ENCODE measurements at regions not wholly inside any gene's neighbourhood (a gene's known extent, or its start where the extent isn't known, plus 50 kb on each side); places are given as distances from the start of the nearest gene placed in this dataset.

DNA sequence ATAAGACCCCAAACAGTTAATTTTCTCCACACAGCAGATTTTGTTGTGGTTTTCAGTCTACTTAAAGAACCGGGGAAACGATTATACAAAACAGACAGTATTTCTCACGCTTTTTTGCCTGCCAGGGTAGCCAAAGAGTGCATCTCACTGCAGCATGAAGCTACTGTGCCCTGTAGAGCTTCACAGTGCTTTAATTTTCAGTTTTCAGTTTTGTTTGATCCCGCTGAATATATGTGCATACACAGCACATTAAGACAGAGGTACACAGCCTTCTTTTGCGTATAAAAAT, 215.0 kb downstream of the TEX29 start:
- Histone ChIP-seq H3K9ac (no peak overlapping the region), H3K36me3 (replicated peaks in 1 of 2; ENCODE audit: control insufficient read depth in 1 of 2, insufficient read depth in 2 of 2, low read length in 1 of 2) (no peaks in the 10 kb centered on the region), H3K79me2 (ENCODE audit: insufficient read depth) (no peaks in the 10 kb centered on the region), H3K27ac (ENCODE audit: low read depth in 2 of 2, low read length in 1 of 2) (no peak overlapping the region), H3K27me3 (ENCODE audit: insufficient read depth) (peaks cover 42% of the 10 kb centered on the region; the same call in 1 of the 2 replicates), H3K4me1 (ENCODE audit: control insufficient read depth in 1 of 2, insufficient read depth in 2 of 2, low read depth in 1 of 2, low read length in 1 of 2) (no peaks in the 10 kb centered on the region), H3F3A (replicated peaks; ENCODE audit: insufficient read depth) (no peaks in the 10 kb centered on the region), H3K4me2 (no peak overlapping the region), H3K4me3 (ENCODE audit: low read depth in 2 of 2, low read length in 1 of 2) (no peak overlapping the region), H4K20me1 (ENCODE audit: insufficient read depth) (no peaks in the 10 kb centered on the region), H2AFZ (ENCODE audit: low read depth) (no peak overlapping the region), H3K9me3 (no peaks in the 10 kb centered on the region), H3K9me2 (no peaks in the 10 kb centered on the region)
- ChIA-PET CTCF (no interaction called here), POLR2A (no interaction called here)
- DNase-seq = no peak
- TF ChIP-seq TAF1 (IDR thresholded peaks at IDR 0.05; ENCODE audit: borderline replicate concordance, low read depth, low read length) (no peak), SIN3A (IDR thresholded peaks at IDR 0.05; ENCODE audit: borderline replicate concordance, low read depth, low read length) (no peak), JUND (IDR thresholded peaks at IDR 0.05) (no peak), TEAD4 (IDR thresholded peaks at IDR 0.05; ENCODE audit: borderline replicate concordance, insufficient read depth) (no peak), MEF2A (IDR thresholded peaks at IDR 0.05; ENCODE audit: borderline replicate concordance, low read depth) (no peak), FOXM1 (IDR thresholded peaks at IDR 0.05; ENCODE audit: low read depth) (no peak), RAD21 (IDR thresholded peaks at IDR 0.05; ENCODE audit: low read length) (no peak)
- 7% methylated on average over 5 of the region's 5 CpGs for WGBS (ENCODE audit: low lambda C conversion rate)

DNA sequence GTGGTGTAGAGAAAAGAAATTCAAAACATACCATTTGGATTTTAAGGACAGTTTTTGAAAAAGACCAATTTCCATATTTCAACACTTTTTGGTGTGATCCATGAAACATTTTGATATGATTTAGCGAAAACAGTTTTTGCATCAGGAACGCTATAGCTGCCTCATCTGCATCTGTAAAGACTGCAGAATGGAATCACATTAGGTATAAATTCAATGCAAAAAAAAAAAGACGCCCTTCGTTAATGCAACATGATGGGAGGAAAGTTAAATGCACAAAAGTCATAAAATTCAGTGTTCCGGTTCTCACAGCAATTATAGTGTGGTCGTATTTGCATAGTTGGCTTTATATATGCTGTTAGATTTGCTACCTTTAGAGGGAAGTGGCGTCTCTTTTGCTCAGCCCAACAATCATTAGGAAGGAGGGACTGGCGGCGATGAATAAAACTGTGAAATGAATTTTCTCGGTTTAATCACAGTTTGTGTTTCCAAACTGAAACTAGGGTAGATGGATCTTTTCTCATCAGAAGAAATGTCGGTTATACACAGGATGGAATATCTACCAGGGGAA, 215.7 kb downstream of the TEX29 start:
- Histone ChIP-seq H3K4me2 (no peak overlapping the region), H3K27me3 (ENCODE audit: insufficient read depth) (peaks cover 42% of the 10 kb centered on the region; the same call in 1 of the 2 replicates), H3K4me1 (ENCODE audit: control insufficient read depth in 1 of 2, insufficient read depth in 2 of 2, low read depth in 1 of 2, low read length in 1 of 2) (no peaks in the 10 kb centered on the region), H3K9ac (no peak overlapping the region), H3K79me2 (ENCODE audit: insufficient read depth) (no peaks in the 10 kb centered on the region), H3K27ac (ENCODE audit: low read depth in 2 of 2, low read length in 1 of 2) (no peak overlapping the region), H2AFZ (ENCODE audit: low read depth) (no peak overlapping the region), H3K36me3 (replicated peaks in 1 of 2; ENCODE audit: control insufficient read depth in 1 of 2, insufficient read depth in 2 of 2, low read length in 1 of 2) (no peaks in the 10 kb centered on the region), H3F3A (replicated peaks; ENCODE audit: insufficient read depth) (no peaks in the 10 kb centered on the region), H3K4me3 (ENCODE audit: low read depth in 2 of 2, low read length in 1 of 2) (no peak overlapping the region), H3K9me3 (no peaks in the 10 kb centered on the region), H3K9me2 (no peaks in the 10 kb centered on the region), H4K20me1 (ENCODE audit: insufficient read depth) (no peaks in the 10 kb centered on the region)
- CTCF ChIA-PET = no interaction called here
- no peak for DNase-seq
- POLR2A ChIA-PET = no interaction called here
- TF ChIP-seq SIN3A (IDR thresholded peaks at IDR 0.05; ENCODE audit: borderline replicate concordance, low read depth, low read length) (no peak), RXRA (IDR thresholded peaks at IDR 0.05; ENCODE audit: borderline replicate concordance, low read depth) (no peak), RAD21 (IDR thresholded peaks at IDR 0.05; ENCODE audit: low read length) (no peak), ELF1 (IDR thresholded peaks at IDR 0.05) (no peak)
- 21% methylated on average over 11 of the region's 11 CpGs for WGBS (ENCODE audit: low lambda C conversion rate)

DNA sequence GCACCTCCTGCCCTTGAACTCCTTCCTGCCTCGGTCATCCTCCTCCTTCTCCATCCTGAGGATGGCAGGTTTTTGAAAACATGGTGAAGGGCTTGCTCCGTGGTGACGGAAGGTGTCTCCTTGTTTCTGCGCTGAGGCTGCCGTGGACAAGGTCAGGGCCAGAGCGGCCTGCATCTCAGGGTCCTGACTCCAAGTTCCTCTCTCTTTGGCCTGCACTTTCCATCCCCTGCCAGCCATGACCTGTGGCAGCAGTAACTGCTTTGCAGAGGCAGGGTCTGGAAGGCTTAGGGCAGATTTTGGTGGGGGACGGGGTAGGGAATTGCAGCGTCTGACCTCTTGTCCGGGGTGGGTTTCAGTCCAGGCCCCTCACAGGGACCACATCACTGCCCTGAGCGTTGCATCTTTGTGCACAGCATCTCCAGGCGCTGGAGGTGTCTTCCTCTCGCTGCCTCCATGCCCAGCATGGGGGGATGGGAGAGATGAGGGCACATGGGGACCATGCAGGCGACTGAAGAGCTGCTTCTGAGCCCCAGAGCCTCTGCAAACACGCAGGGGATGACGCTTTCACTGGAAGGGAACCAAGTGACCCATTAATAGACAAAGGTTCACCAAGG, 216.8 kb downstream of the TEX29 start:
- Histone ChIP-seq H3K9ac (no peak overlapping the region), H3K4me1 (ENCODE audit: control insufficient read depth in 1 of 2, insufficient read depth in 2 of 2, low read depth in 1 of 2, low read length in 1 of 2) (no peaks in the 10 kb centered on the region), H3K27ac (ENCODE audit: low read depth in 2 of 2, low read length in 1 of 2) (no peak overlapping the region), H3K27me3 (ENCODE audit: insufficient read depth) (peaks cover 42% of the 10 kb centered on the region; the same call in 1 of the 2 replicates), H2AFZ (ENCODE audit: low read depth) (no peak overlapping the region), H4K20me1 (ENCODE audit: insufficient read depth) (no peaks in the 10 kb centered on the region), H3K4me2 (no peak overlapping the region), H3K4me3 (ENCODE audit: low read depth in 2 of 2, low read length in 1 of 2) (no peak overlapping the region), H3K9me2 (no peaks in the 10 kb centered on the region), H3K79me2 (ENCODE audit: insufficient read depth) (no peaks in the 10 kb centered on the region), H3K9me3 (no peaks in the 10 kb centered on the region), H3F3A (replicated peaks; ENCODE audit: insufficient read depth) (no peaks in the 10 kb centered on the region), H3K36me3 (replicated peaks in 1 of 2; ENCODE audit: control insufficient read depth in 1 of 2, insufficient read depth in 2 of 2, low read length in 1 of 2) (no peaks in the 10 kb centered on the region)
- ChIA-PET CTCF (no interaction called here), POLR2A (no interaction called here)
- DNase-seq = no peak
- no peak for TF ChIP-seq CHD2 (IDR thresholded peaks at IDR 0.05; ENCODE audit: low read length, partially characterized antibody)
- TF ChIP-seq SIN3A (IDR thresholded peaks at IDR 0.05; ENCODE audit: borderline replicate concordance, low read depth, low read length) = no peak
- no peak for TF ChIP-seq SMC3 (IDR thresholded peaks at IDR 0.05; ENCODE audit: low read depth, low read length)
- no peak for TF ChIP-seq RCOR1 (IDR thresholded peaks at IDR 0.05; ENCODE audit: low read length)
- TF ChIP-seq EZH2phosphoT487 (IDR thresholded peaks at IDR 0.05; ENCODE audit: borderline replicate concordance, low read depth) = no peak
- no peak for TF ChIP-seq RFX5 (IDR thresholded peaks at IDR 0.05; ENCODE audit: low read length)
- TF ChIP-seq FOSL2 (IDR thresholded peaks at IDR 0.05; ENCODE audit: borderline replicate concordance, low read depth) = no peak
- TF ChIP-seq MAX (IDR thresholded peaks at IDR 0.05; ENCODE audit: low read depth) = no peak
- TF ChIP-seq POLR2AphosphoS5 (IDR thresholded peaks at IDR 0.05; ENCODE audit: low read depth, low read length) = no peak
- no peak for TF ChIP-seq IRF3 (IDR thresholded peaks at IDR 0.05; ENCODE audit: low read depth, low read length)
- no peak for TF ChIP-seq GABPA (IDR thresholded peaks at IDR 0.05; ENCODE audit: low read depth)
- no peak for TF ChIP-seq GATA2 (CRISPR knock-in tag; IDR thresholded peaks at IDR 0.05)
- TF ChIP-seq RAD21 (IDR thresholded peaks at IDR 0.05; ENCODE audit: low read length) = no peak
- no peak for TF ChIP-seq TAF1 (IDR thresholded peaks at IDR 0.05; ENCODE audit: borderline replicate concordance, low read depth, low read length)
- TF ChIP-seq NRF1 (IDR thresholded peaks at IDR 0.05; ENCODE audit: low read depth, low read length) = no peak
- no peak for TF ChIP-seq RXRA (IDR thresholded peaks at IDR 0.05; ENCODE audit: borderline replicate concordance, low read depth)
- TF ChIP-seq FOXJ3 (CRISPR knock-in tag; IDR thresholded peaks at IDR 0.05) = no peak
- 54% methylated on average over 6 of the region's 15 CpGs for WGBS (ENCODE audit: low lambda C conversion rate)

Measured in SK-N-SH (cell line).